K562 (cell line): ENCODE measurements at regions not wholly inside any gene's neighbourhood (a gene's known extent, or its start where the extent isn't known, plus 50 kb on each side); places are given as distances from the start of the nearest gene placed in this dataset.

ENCODE experiments used
- ARID3A ChIP-seq: IDR thresholded peaks from 2 replicates; pipeline ENCODE4 v1.6.1; 2012; ENCODE audit warnings: low read depth, low read length, improper control_type of control experiment, borderline replicate concordance
- CBFA2T2 ChIP-seq: fragments of 450-650 bp; conservative IDR thresholded peaks from 2 replicates; pipeline ENCODE4 v1.6.1; 2017; ENCODE audit warnings: mild to moderate bottlenecking
- HNRNPK ChIP-seq: fragments of 200-400 bp; formaldehyde crosslinking; IDR thresholded peaks from one replicate; pipeline ENCODE4 v1.6.1; 2018; ENCODE audit warnings: mild to moderate bottlenecking, low read depth, low read length; ENCODE audit not compliant: poor library complexity, severe bottlenecking
- HSF4 ChIP-seq: fragments of 250-450 bp; sonication (Bioruptor Pico); IDR thresholded peaks from 2 replicates; pipeline ENCODE4 v2.1.2; 2022; ENCODE audit warnings: mild to moderate bottlenecking, moderate library complexity, borderline replicate concordance
- KLF6 ChIP-seq: fragments of 250-450 bp; sonication (Bioruptor Pico); IDR thresholded peaks from 2 replicates; pipeline ENCODE4 v1.4.0; 2020; ENCODE audit warnings: mild to moderate bottlenecking, moderate library complexity, borderline replicate concordance
- MECOM ChIP-seq: fragments of 250-450 bp; sonication (Bioruptor Pico); IDR thresholded peaks from 2 replicates; pipeline ENCODE4 v1.8.0; 2022; ENCODE audit warnings: inconsistent platforms
- MXD1 ChIP-seq: fragments of 250-450 bp; sonication (Bioruptor Pico); IDR thresholded peaks from 2 replicates; pipeline ENCODE4 v1.8.0; 2021; ENCODE audit warnings: borderline replicate concordance, mild to moderate bottlenecking, moderate library complexity; ENCODE audit not compliant: poor library complexity, severe bottlenecking
- PTRF ChIP-seq: fragments of 450-650 bp; IDR thresholded peaks from 2 replicates; pipeline ENCODE4 v1.6.1; 2016; ENCODE audit warnings: mild to moderate bottlenecking, missing genetic modification characterization, missing compliant biosample characterization
- RBM22 ChIP-seq: fragments of 200-400 bp; formaldehyde crosslinking; IDR thresholded peaks from 2 replicates; pipeline ENCODE4 v1.6.1; 2018; ENCODE audit warnings: low read length, low read depth; ENCODE audit not compliant: poor library complexity, severe bottlenecking
- ZBTB5 ChIP-seq: fragments of 450-650 bp; IDR thresholded peaks from 2 replicates; pipeline ENCODE4 v1.6.1; 2017; ENCODE audit warnings: antibody characterized with exemption
- ZEB2 ChIP-seq: fragments of 450-650 bp; IDR thresholded peaks from 2 replicates; pipeline ENCODE4 v1.6.1; 2016
- ZNF134 ChIP-seq: fragments of 250-450 bp; sonication (Bioruptor Pico); conservative IDR thresholded peaks from 2 replicates; pipeline ENCODE4 v1.4.0; 2020
- ZNF232 ChIP-seq: sonication (generic); formaldehyde crosslinking; IDR thresholded peaks from 2 replicates; pipeline ENCODE4 v1.8.0; 2022; ENCODE audit warnings: mild to moderate bottlenecking, missing genetic modification reagents
- ZNF280B ChIP-seq: fragments of 250-450 bp; sonication (Bioruptor Pico); IDR thresholded peaks from 2 replicates; pipeline ENCODE4 v1.5.1; 2021; ENCODE audit warnings: mild to moderate bottlenecking

GRCh38 chr9:784202-784601 lies 57.3 kb upstream of the DMRT1 start (continued):
- TF ChIP-seq HSF4 (CRISPR knock-in tag), result no peak
- TF ChIP-seq CBFA2T2, result no peak
- no peak for TF ChIP-seq ARID3A
- TF ChIP-seq HNRNPK, result no peak
- no peak for TF ChIP-seq ZNF280B
- TF ChIP-seq KLF6 (CRISPR knock-in tag), result no peak
- TF ChIP-seq PTRF (tag), result no peak
- no peak for TF ChIP-seq RBM22
- TF ChIP-seq ZBTB5, result no peak
- TF ChIP-seq ZEB2, result no peak
- no peak for TF ChIP-seq ZNF232 (CRISPR knock-in tag)
- no peak for TF ChIP-seq ZNF134 (CRISPR knock-in tag)
- TF ChIP-seq MXD1 (CRISPR knock-in tag), result no peak
- no peak for TF ChIP-seq MECOM (CRISPR knock-in tag)
